Suppressor macrophage treated with lipopolysaccharide for 4 hours (primary cell): ENCODE measurements at regions not wholly inside any gene's neighbourhood (a gene's known extent, or its start where the extent isn't known, plus 50 kb on each side); places are given as distances from the start of the nearest gene placed in this dataset.

ENCODE experiments used
- DNase-seq: peaks from one replicate; pipeline ENCODE4 v3.0.0-alpha.2; 2020

DNA sequence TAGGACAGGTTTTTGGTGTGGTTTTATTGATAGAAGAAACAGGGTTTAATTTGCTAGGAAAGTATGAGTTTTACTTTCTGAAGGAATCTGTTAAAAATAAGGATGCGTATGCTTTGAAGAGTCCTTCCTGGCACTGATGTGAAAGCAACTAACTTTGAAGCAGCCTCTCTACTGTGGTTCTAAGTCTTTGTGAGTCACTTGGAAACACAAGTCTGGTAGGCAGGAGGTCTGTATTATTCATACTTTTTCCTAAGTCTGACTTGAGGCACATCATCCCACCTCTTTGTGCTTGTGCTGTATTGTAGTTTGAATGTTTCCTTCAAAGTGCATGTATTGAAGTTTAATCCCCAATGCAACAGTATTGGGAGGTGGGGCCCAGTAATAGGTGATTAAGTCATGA lies 129.0 kb downstream of the TAF11L14 start:
- DNase-seq, result no peak

GRCh38 chr5:17766031-17766430 lies 131.8 kb downstream of the TAF11L14 start:
- DNase-seq, result peak; percentile 33

DNA sequence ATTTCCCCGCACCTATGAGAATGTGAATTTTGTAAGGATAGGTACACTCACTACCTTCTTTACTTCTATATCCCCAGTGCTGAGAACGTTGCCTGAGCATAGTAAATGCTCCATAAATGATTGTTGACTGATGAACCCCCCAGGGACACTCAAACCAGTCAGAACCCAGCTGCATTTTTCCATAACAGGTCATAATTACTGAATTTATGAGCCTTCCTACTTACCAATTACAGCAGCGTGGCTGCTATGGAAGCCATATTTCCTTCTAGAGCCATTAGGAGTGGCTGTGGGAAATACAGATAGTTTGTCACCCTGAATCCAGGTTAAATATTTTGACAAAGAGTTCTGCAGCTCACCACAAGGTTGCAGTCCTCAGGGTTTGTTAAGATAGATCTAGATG lies 135.0 kb downstream of the TAF11L14 start:
- no peak for DNase-seq

- DNase-seq, result no peak
Measured at GRCh38 chr5:17772232-17772631, 138.0 kb downstream of the TAF11L14 start.

GRCh38 chr5:17785774-17786173 lies 151.5 kb downstream of the TAF11L14 start:
- DNase-seq, result no peak

- DNase-seq, result no peak
Measured at GRCh38 chr5:17788351-17788750, 154.1 kb downstream of the TAF11L14 start.

GRCh38 chr5:17794201-17794600 lies 159.9 kb downstream of the TAF11L14 start:
- no peak for DNase-seq

- DNase-seq, result peak; percentile 16
Measured at GRCh38 chr5:17794815-17795214, 160.6 kb downstream of the TAF11L14 start.

DNA sequence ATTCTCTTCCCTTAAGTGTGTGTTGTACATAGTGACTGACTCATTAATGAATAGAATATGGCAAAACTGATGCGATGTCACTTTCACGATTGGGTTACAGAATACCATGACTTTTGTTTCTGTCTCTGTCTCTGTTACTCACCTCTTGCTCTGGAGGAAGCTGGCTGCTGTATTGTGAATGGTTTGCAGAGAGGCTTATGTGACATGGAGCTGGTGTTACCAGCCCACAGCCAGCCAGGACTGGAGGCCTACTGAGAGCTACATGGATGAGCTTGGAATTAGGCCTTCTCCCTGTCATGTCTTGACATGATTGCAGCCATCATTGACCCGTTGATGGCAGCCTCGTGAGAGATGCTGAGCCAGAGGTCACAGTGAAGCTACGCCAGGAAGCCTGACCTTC lies 161.9 kb downstream of the TAF11L14 start:
- no peak for DNase-seq

GRCh38 chr5:17796757-17797396 lies 162.6 kb downstream of the TAF11L14 start:
- no peak for DNase-seq

DNA sequence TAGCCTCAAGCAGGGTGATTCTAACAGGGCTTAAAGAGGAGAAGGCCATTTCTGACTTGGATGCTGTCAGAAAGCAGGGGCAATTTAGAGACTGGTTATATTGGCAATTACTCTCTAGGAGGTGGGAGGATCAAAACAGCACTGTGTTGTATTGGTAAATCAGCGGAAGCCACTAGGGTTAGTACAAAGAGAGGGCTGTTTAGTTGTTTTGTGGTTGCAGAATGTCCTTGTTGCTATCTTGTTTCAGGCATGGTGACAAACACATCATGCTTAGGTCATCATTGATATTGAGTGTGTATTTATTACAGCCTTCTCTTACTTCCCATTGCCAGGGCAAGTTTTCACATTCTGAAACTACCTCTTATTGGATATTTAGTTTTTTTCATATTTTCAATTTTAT lies 165.3 kb downstream of the TAF11L14 start:
- DNase-seq, result no peak

GRCh38 chr5:17801595-17801994 lies 167.3 kb downstream of the TAF11L14 start:
- DNase-seq, result no peak

GRCh38 chr5:17802256-17802655 lies 168.0 kb downstream of the TAF11L14 start:
- no peak for DNase-seq

DNA sequence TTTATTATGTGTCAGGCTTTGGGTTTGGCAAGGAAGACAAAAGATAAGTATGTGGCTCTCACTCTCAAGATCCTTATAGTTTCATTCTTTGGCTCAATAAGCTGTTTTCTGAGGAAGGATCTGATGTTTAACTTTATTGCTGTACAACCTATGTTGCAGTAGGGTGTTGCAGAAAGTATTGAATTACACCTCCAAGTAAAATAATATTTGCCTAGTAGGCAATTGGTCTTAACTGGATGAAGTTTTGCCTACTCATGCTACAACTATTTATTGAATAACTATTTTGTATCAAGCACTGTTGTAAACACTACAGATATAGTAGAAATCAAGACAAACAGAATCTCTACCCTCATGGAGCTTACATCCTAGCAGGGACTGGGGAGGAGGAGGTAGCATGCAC lies 169.7 kb downstream of the TAF11L14 start:
- no peak for DNase-seq

- DNase-seq, result no peak
Measured at GRCh38 chr5:17805227-17805825, 171.1 kb downstream of the TAF11L14 start.

GRCh38 chr5:17806818-17807468 lies 172.7 kb downstream of the TAF11L14 start:
- no peak for DNase-seq

DNA sequence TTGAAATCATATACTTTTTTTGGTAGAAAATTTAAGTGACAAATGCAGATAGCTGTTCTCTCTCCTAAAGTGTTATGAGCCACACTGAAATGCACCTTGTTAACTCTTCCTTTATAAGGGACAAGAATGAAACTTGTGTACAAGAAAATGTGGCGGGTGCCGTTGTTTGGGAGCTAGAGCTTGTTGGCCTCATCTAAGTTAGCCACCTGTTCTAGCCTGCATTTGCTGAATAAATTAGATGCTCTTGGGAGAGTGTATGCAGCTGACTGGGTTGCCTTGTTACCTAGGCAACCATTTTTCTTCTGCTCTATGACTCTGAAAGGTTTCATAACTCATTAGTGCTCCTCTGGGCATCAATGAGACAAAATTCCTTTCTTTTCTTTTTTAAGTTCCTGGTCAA lies 174.3 kb downstream of the TAF11L14 start:
- no peak for DNase-seq

DNA sequence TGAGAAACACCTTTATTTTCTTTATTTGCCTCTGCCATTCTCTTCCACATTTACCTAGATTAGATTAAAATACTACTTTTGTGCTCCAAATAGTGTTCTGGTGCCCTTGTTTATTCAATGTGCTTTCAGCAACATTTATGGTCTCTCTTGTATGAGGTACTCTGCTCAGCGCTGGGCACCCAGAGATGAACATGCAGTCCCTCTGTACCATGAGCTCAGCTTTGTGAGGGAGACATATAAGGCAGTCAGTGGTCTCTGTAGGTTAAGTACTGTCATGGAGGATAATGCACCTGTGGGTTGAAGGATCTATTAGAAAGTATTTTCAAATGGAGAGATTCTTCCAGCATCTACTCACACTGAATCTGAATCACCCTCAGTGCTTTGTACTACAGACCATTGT lies 176.5 kb downstream of the TAF11L14 start:
- no peak for DNase-seq

GRCh38 chr5:17813214-17813613 lies 179.0 kb downstream of the TAF11L14 start:
- DNase-seq, result no peak

DNA sequence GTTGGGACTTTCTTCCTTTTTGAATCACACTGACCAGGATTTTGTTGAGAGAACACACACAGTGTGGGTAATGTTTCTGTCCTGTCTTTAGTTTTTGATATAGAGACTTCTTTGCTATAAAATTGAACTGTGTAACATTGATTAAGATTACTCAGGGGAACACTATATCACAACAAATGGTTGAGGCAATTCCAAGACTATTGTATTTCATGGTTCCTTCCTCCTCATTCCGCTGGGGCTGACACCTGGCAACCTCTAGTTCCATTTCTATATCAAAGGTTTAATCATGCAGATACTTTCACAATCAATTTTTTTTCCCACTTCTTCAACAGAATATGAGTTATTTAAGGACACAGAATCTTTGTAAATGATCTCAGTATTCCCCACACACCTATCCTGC lies 182.2 kb downstream of the TAF11L14 start:
- DNase-seq, result no peak

DNA sequence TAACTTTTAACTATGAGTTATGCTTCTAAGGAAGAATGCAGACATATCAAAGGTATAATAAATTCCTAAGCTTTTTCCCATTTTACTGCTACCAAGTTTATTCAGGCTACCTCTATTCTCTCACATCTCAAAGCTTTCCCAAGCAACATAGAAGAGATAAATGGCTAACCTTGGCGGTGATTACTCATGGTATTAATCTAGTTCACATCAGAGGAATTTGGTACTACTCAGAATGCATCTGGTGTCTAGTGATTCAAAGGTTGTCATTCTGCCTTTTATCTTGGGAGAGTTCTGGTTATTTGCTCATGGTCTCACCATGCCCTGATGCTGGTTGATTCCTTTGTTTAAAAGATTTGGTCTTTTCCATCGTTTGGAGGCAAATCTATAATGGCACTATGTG lies 182.7 kb downstream of the TAF11L14 start:
- DNase-seq, result no peak

DNA sequence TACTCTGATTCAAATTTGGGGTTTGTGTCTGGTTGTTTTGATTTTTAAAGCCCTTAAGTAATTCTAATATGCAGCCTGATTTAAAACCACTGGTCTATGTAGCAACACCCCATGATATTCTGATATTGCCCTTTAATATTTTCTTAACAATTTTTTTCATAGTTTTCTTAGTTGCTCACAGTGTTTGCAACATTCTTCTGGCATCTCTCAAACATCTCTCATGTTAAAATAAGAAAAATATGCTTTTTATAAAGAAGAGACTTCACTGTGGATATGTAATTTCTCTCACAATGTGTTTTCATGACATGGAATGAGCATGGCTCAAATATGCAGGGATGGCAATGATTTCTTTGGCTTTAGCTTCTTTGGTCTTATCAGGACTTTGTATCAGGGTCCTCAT lies 183.7 kb downstream of the TAF11L14 start:
- no peak for DNase-seq

DNA sequence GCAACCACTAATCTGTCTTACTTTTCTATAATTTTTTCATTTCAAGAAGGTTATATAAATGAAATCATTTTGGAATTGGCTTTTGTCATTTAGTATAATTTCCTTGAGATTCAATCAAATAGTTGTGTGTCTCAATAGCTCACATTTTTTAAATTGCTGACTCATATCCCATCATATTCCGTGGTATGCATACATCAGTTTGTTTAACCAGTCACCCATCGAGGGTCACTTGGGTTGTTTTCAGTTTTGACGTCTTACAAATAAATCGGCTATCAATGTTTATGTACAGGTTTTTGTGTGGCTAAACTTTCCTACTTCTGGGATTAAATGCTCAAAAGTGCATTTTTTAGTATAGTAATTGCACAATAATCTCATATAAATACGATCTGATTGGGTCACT lies 185.5 kb downstream of the TAF11L14 start:
- no peak for DNase-seq

GRCh38 chr5:17828681-17829080 lies 194.4 kb downstream of the TAF11L14 start:
- no peak for DNase-seq

DNA sequence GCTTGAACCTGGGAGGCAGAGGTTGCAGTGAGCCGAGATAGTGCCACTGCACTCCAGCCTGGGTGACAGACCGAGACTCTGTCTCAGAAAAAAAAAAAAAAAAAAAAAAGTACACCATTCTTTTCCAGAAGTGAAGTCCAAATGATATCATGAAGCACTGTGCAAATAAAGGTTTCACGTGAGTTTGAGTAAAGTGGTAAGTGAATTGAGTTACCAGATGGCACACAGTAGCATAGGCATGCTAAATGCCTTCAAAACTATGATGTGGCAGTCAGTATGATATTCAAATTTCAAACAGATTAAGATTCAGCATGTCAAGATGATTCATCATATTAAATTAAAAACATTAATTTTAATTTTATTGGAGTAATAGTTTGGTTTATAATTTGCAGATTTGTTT lies 195.2 kb downstream of the TAF11L14 start:
- DNase-seq, result no peak
